Thymus (tissue), 11 donors: ENCODE measurements at regions not wholly inside any gene's neighbourhood (a gene's known extent, or its start where the extent isn't known, plus 50 kb on each side); places are given as distances from the start of the nearest gene placed in this dataset.
"Not testable (repeated sequence)": the region's sequence is repeated elsewhere in the genome, so short reads cannot be mapped to it uniquely, and the experiment has no call there.

Experiments
- DNase-seq, 9 donors: peaks; one replicate each; pipeline ENCODE4 v3.0.0-alpha.2; 2013; ENCODE audit warnings: low spot score in 9 of 9, low read depth in 6 of 9, missing footprints in 1 of 9
- H3K27ac ChIP-seq, 2 donors: one replicate each; pipeline ENCODE4 v1.5.1; 2013; ENCODE audit warnings: control low read depth in 1 of 2, low read depth in 1 of 2, low read length in 1 of 2, mild to moderate bottlenecking in 1 of 2, moderate library complexity in 1 of 2
- H3K27me3 ChIP-seq, 2 donors: one replicate each; pipeline ENCODE4 v1.5.1; 2013; ENCODE audit warnings: low read length in 1 of 2; ENCODE audit not compliant: control insufficient read depth in 2 of 2, insufficient read depth in 1 of 2
- H3K36me3 ChIP-seq, 2 donors: one replicate each; pipeline ENCODE4 v1.5.1; 2013; ENCODE audit warnings: low read length in 1 of 2, mild to moderate bottlenecking in 1 of 2, moderate library complexity in 1 of 2; ENCODE audit not compliant: control insufficient read depth in 2 of 2, insufficient read depth in 2 of 2
- H3K4me1 ChIP-seq, 2 donors: one replicate each; pipeline ENCODE4 v1.5.1; 2013; ENCODE audit warnings: low read length in 2 of 2; ENCODE audit not compliant: control insufficient read depth in 2 of 2, insufficient read depth in 2 of 2
- H3K4me3 ChIP-seq, 2 donors: one replicate each; pipeline ENCODE4 v1.5.1; 2013; ENCODE audit warnings: low read length in 2 of 2, control low read depth in 1 of 2, mild to moderate bottlenecking in 1 of 2
- H3K9me3 ChIP-seq, 2 donors: one replicate each; pipeline ENCODE4 v1.5.1; 2013; ENCODE audit warnings: low read length in 1 of 2, mild to moderate bottlenecking in 1 of 2; ENCODE audit not compliant: control insufficient read depth in 2 of 2, insufficient read depth in 1 of 2
- WGBS: extraction: QIAGEN DNeasy Blood & Tissue Kit; methylation state at CpG from one replicate; pipeline ENCODE4 v1.1.7; 2013; 5-methylcytosine and 5-hydroxymethylcytosine counted together
- donor health status: healthy.

- Histone ChIP-seq H3K4me1 (no peaks in the 10 kb centered on the region), H3K4me3 (no peak overlapping the region), H3K36me3 (no peaks in the 10 kb centered on the region), H3K27ac (no peak overlapping the region), H3K27me3 (no peaks in the 10 kb centered on the region), H3K9me3 (peaks cover 0 to 3% of the 10 kb centered on the region in 2 donors)
- 91% methylated on average over 2 of the region's 2 CpGs for WGBS
- DNase-seq = no peak
These were observed 184.9 kb upstream of the OR13F1 start for GRCh38 chr9:104319198-104319597.

GRCh38 chr9:104319685-104320084, 184.4 kb upstream of the OR13F1 start:
- H3K27ac ChIP-seq = no peak overlapping the region
- DNase-seq = no peak
- H3K9me3 ChIP-seq = peaks cover 0 to 3% of the 10 kb centered on the region in 2 donors
- no peaks in the 10 kb centered on the region for H3K36me3 ChIP-seq
- WGBS = 95% methylated on average over 3 of the region's 3 CpGs
- H3K4me1 ChIP-seq = no peaks in the 10 kb centered on the region
- no peaks in the 10 kb centered on the region for H3K27me3 ChIP-seq
- no peak overlapping the region for H3K4me3 ChIP-seq

- no peaks in the 10 kb centered on the region for H3K9me3 ChIP-seq
- H3K4me3 ChIP-seq = no peak overlapping the region
- DNase-seq = no peak
- H3K27ac ChIP-seq = no peak overlapping the region
- no peaks in the 10 kb centered on the region for H3K4me1 ChIP-seq
- H3K36me3 ChIP-seq = no peaks in the 10 kb centered on the region
- WGBS = 97% methylated on average over 3 of the region's 3 CpGs
- H3K27me3 ChIP-seq = no peaks in the 10 kb centered on the region
These were observed 181.5 kb upstream of the OR13F1 start for GRCh38 chr9:104322596-104322995.

DNA sequence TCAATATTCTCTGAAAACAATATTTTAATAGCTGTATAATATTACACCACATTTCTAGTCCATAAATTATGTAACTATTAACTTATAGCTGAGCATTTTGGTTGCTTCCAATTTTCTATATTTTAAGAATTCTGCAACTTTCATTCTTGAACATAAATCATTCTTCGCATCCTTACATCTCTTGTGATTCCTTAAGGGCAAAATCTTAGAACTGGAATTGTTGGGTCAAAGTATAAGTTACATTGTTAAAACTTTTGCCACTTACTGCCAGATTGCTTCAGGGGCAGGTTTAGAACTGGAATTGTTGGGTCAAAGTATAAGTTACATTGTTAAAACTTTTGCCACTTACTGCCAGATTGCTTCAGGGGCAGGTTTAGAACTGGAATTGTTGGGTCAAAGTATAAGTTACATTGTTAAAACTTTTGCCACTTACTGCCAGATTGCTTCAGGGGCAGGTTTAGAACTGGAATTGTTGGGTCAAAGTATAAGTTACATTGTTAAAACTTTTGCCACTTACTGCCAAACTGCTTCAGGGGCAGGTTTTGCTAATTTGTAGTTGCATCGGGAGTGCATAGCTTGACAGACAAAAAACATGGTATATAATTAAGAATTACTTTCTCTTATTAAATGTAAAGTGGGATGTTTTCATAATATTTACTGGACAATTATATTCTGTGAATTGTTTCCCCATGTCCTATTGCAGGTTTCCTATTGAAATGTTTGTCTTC, 179.9 kb upstream of the OR13F1 start:
- not testable (repeated sequence) for H3K9me3 ChIP-seq, DNase-seq, H3K27ac ChIP-seq, H3K36me3 ChIP-seq, H3K27me3 ChIP-seq, H3K4me3 ChIP-seq, H3K4me1 ChIP-seq
- 95% methylated on average over 2 of the region's 2 CpGs for WGBS

GRCh38 chr9:104326912-104327311, 177.2 kb upstream of the OR13F1 start:
- no peaks in the 10 kb centered on the region for H3K4me1 ChIP-seq
- WGBS = 95% methylated on average over 2 of the region's 2 CpGs
- no peak overlapping the region for H3K4me3 ChIP-seq
- no peak overlapping the region for H3K27ac ChIP-seq
- no peaks in the 10 kb centered on the region for H3K9me3 ChIP-seq
- H3K27me3 ChIP-seq = no peaks in the 10 kb centered on the region
- H3K36me3 ChIP-seq = no peaks in the 10 kb centered on the region
- DNase-seq = no peak

DNA sequence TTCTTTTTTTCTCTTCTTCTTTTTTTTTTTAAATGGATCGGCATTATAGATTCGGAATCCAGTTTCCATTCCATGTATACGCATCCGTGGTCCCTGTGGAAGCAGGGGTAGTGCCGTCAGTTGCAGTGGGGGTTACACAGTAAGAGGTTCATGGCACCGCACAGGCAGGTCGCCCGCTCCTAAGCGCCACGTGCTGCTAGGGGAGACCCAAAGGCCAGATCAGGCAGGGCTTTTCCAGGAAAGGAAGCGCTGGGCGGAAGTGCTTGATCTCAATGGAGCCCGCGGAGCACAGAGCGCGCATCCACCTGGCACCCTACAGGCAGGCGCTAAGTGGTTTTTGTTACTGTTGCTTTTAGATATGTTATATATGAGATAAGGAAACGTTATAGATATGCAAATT, 174.8 kb upstream of the OR13F1 start:
- no peak overlapping the region for H3K4me3 ChIP-seq
- no peaks in the 10 kb centered on the region for H3K36me3 ChIP-seq
- WGBS = 96% methylated on average over 18 of the region's 18 CpGs
- DNase-seq = no peak
- H3K4me1 ChIP-seq = no peaks in the 10 kb centered on the region
- no peaks in the 10 kb centered on the region for H3K9me3 ChIP-seq
- H3K27me3 ChIP-seq = no peaks in the 10 kb centered on the region
- H3K27ac ChIP-seq = no peak overlapping the region

DNA sequence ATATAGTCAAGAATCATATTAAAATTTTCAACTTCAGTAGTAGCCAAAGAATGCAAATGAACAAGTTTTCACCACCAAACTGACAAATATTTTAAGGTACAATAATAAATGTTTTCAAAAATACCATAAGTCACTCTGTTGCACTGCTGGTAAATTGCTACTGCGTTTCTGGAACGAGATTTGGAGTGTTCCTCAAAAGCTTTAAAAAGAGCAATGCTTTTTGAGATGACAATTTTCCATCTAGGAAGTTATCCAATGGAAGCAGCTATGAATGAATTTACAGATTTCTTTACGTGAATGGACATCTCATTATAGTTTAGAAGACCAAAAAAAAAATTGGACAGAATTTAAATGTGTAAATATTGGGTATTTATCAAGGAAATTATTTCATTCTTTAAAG, 173.2 kb upstream of the OR13F1 start:
- H3K36me3 ChIP-seq = no peaks in the 10 kb centered on the region
- no peaks in the 10 kb centered on the region for H3K27me3 ChIP-seq
- no peaks in the 10 kb centered on the region for H3K9me3 ChIP-seq
- WGBS = 90% methylated on average over 3 of the region's 3 CpGs
- H3K4me1 ChIP-seq = no peaks in the 10 kb centered on the region
- H3K4me3 ChIP-seq = no peak overlapping the region
- DNase-seq = no peak
- H3K27ac ChIP-seq = no peak overlapping the region

DNA sequence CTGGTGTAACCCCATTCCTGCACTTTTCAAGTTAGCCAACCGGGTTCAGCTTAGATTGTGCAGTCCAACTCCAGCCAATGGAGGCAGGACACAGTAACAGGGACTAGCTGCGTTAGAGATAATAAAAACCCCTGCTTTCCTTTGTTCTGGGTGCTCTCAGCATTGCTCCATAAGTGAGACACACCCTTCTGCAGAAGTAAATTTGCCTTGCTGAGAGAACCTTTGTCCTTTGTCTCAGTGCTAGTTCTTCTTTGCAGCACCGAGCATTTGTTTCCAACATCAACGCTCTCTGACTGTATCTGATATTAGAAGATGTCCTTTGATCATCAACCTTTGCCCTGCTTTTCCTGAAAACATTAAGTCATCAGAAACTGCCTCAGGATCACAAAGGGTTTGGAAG, 169.5 kb upstream of the OR13F1 start:
- no peak for DNase-seq
- Histone ChIP-seq H3K4me1 (no peaks in the 10 kb centered on the region), H3K4me3 (no peak overlapping the region), H3K9me3 (no peaks in the 10 kb centered on the region), H3K36me3 (no peaks in the 10 kb centered on the region), H3K27me3 (no peaks in the 10 kb centered on the region), H3K27ac (no peak overlapping the region)
- 93% methylated on average over 4 of the region's 4 CpGs for WGBS

DNA sequence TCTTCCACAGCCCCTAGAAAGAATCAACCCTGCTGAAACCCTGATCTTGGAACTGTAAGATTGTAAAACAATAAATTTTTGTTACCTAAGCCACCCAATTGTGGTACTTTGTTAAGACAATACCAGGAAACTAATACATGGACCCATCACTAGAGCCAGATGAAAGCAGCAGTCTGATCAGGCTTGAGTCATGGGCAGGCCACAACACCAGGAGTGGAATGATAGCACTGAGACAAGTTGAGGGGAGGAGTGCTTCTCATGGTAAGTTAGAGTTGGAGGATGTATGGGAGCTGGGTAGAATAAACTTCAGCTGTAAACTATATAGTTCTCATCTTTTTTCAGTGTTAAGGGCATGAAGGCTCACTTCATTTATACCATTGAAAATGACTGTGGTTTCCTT, 164.4 kb upstream of the OR13F1 start:
- Histone ChIP-seq H3K4me3 (no peak overlapping the region), H3K4me1 (no peaks in the 10 kb centered on the region), H3K9me3 (no peaks in the 10 kb centered on the region), H3K36me3 (no peaks in the 10 kb centered on the region), H3K27me3 (no peaks in the 10 kb centered on the region), H3K27ac (no peak overlapping the region)
- no peak for DNase-seq

GRCh38 chr9:104342552-104342951, 161.5 kb upstream of the OR13F1 start:
- no peaks in the 10 kb centered on the region for H3K9me3 ChIP-seq
- no peaks in the 10 kb centered on the region for H3K27me3 ChIP-seq
- DNase-seq = no peak
- no peaks in the 10 kb centered on the region for H3K36me3 ChIP-seq
- WGBS = 97% methylated on average over 3 of the region's 3 CpGs
- no peak overlapping the region for H3K27ac ChIP-seq
- H3K4me1 ChIP-seq = no peaks in the 10 kb centered on the region
- no peak overlapping the region for H3K4me3 ChIP-seq
